NCI-H524 treated with DMSO at 0.1 percent for 48 hours (cell line): ENCODE measurements at regions not wholly inside any gene's neighbourhood (a gene's known extent, or its start where the extent isn't known, plus 50 kb on each side); places are given as distances from the start of the nearest gene placed in this dataset.
"Not testable (repeated sequence)": the region's sequence is repeated elsewhere in the genome, so short reads cannot be mapped to it uniquely, and the experiment has no call there.

Experiments
- DNase-seq: peaks from one replicate; lab custom pipeline; 2025; lab: John Stamatoyannopoulos, UW

- no peak for DNase-seq
Observed at GRCh38 chr10:45198486-45199204, 116.8 kb downstream of the OR13A1 start.

- DNase-seq: no peak
Observed at GRCh38 chr10:45199205-45199740, 116.1 kb downstream of the OR13A1 start.

GRCh38 chr10:45201271-45201670 is 114.1 kb downstream of the OR13A1 start:
- no peak for DNase-seq

GRCh38 chr10:45202242-45202641 is 113.2 kb downstream of the OR13A1 start:
- no peak for DNase-seq

GRCh38 chr10:45204954-45205775 is 110.2 kb downstream of the OR13A1 start:
- DNase-seq: no peak

- DNase-seq: no peak
Observed at GRCh38 chr10:45209888-45210287, 105.5 kb downstream of the OR13A1 start.

GRCh38 chr10:45211576-45211975 is 103.8 kb downstream of the OR13A1 start:
- no peak for DNase-seq

- no peak for DNase-seq
Observed at GRCh38 chr10:45219416-45219815, 96.0 kb downstream of the OR13A1 start.

GRCh38 chr10:45220931-45221330 is 94.5 kb downstream of the OR13A1 start:
- DNase-seq: no peak

- DNase-seq: no peak
Observed at GRCh38 chr10:45224219-45224841, 91.1 kb downstream of the OR13A1 start.

GRCh38 chr10:45227042-45227441 is 88.4 kb downstream of the OR13A1 start:
- no peak for DNase-seq

- DNase-seq: no peak
Observed at GRCh38 chr10:45227456-45227855, 88.0 kb downstream of the OR13A1 start.

GRCh38 chr10:45229823-45230222 is 85.6 kb downstream of the OR13A1 start:
- DNase-seq: no peak

- not testable (repeated sequence) for DNase-seq
Observed at GRCh38 chr10:45235260-45235769, 80.1 kb downstream of the OR13A1 start.

- no peak for DNase-seq
Observed at GRCh38 chr10:45235798-45236220, 79.6 kb downstream of the OR13A1 start.

- no peak for DNase-seq
Observed at GRCh38 chr10:45238896-45239295, 76.5 kb downstream of the OR13A1 start.

- DNase-seq: no peak
Observed at GRCh38 chr10:45239642-45240041, 75.8 kb downstream of the OR13A1 start.

GRCh38 chr10:45241865-45242520 is 73.4 kb downstream of the OR13A1 start:
- DNase-seq: no peak

GRCh38 chr10:45243261-45243660 is 72.1 kb downstream of the OR13A1 start:
- DNase-seq: no peak

GRCh38 chr10:45246522-45246921 is 68.9 kb downstream of the OR13A1 start:
- no peak for DNase-seq

- DNase-seq: peak; percentile 2
Observed at GRCh38 chr10:45249978-45250693, 65.3 kb downstream of the OR13A1 start.
